ENCODE measurements at regions not wholly inside any gene's neighbourhood (a gene's known extent, or its start where the extent isn't known, plus 50 kb on each side); places are given as distances from the start of the nearest gene placed in this dataset.
"Not testable (repeated sequence)": the region's sequence is repeated elsewhere in the genome, so short reads cannot be mapped to it uniquely, and the experiment has no call there.

DNA sequence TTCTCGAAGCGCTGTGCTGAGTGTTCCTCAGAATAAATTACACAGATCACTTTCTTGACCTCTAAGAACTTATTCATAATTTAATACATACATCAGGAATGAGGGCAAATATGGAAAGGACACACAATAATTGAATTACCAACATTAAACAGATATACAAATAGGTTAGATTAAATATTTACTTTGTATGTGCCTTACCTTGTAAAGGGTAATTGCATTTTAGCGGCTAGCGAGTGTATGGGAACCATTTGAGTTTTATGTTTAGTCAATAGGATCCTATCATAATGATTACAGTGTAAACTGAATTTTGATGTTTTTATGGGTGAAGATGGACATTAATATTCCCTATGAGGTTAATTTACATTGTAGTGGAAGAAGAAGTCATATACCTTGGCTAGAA is 1187.1 kb upstream of the WWC1 start:
- Histone ChIP-seq H3K36me3 (no peaks in the 10 kb centered on the region), H3K9me3 (no peaks in the 10 kb centered on the region), H3K27ac (no peak overlapping the region), H3K4me1 (no peaks in the 10 kb centered on the region), H3K27me3 (no peaks in the 10 kb centered on the region), H3K4me3 (no peak overlapping the region)
- in situ Hi-C loops (cut with MboI; ENCODE audit: low sequenced_read_pairs in 4 of 4) (no loop called here), intact Hi-C loops (cut with DNase I; ENCODE audit: low total_unique reads) (no loop called here)
- DNase-seq (no peak), ATAC-seq (no peak)
- TF ChIP-seq POLR2A (IDR thresholded peaks at IDR 0.05) = no peak
- TF ChIP-seq CTCF (IDR thresholded peaks at IDR 0.05 in 4 of 5, conservative IDR thresholded peaks at IDR 0.05 in 1 of 5) = no peak

- intact Hi-C loops (cut with DNase I; ENCODE audit: low total_unique reads) = no loop called here
- no peak for TF ChIP-seq CTCF (IDR thresholded peaks at IDR 0.05 in 4 of 5, conservative IDR thresholded peaks at IDR 0.05 in 1 of 5)
- H3K9me3 ChIP-seq = no peaks in the 10 kb centered on the region
- no peak for DNase-seq
- in situ Hi-C loops (cut with MboI; ENCODE audit: low sequenced_read_pairs in 4 of 4) = no loop called here
- H3K36me3 ChIP-seq = no peaks in the 10 kb centered on the region
- no peak overlapping the region for H3K4me3 ChIP-seq
- no peak overlapping the region for H3K27ac ChIP-seq
- ATAC-seq = no peak
- no peaks in the 10 kb centered on the region for H3K4me1 ChIP-seq
- no peaks in the 10 kb centered on the region for H3K27me3 ChIP-seq
Measured at GRCh38 chr5:167105941-167106340, 1185.5 kb upstream of the WWC1 start.

DNA sequence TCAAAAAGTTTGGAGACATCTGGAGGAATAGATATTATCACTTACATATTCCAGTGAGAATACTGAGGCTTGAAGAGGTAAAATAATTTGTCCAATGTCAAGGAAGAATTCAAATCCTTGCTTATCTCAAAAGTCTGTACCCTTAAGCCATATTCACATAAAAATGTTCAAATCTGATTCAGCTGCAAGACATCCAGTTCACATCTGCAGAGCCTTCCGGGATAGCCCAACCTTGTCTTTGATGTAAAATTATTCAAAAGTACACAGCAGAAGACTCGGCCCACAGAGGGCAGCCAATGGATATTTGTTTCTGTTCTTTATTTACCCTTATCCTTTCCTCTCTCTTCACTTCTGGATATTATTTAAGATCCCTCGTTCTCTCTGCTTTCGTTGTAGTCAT is 1183.8 kb upstream of the WWC1 start:
- no peak for TF ChIP-seq CTCF (IDR thresholded peaks at IDR 0.05 in 4 of 5, conservative IDR thresholded peaks at IDR 0.05 in 1 of 5)
- no peak for TF ChIP-seq POLR2A (IDR thresholded peaks at IDR 0.05)
- no peaks in the 10 kb centered on the region for H3K4me1 ChIP-seq
- no peak overlapping the region for H3K4me3 ChIP-seq
- intact Hi-C loops (cut with DNase I; ENCODE audit: low total_unique reads) = no loop called here
- no peak overlapping the region for H3K27ac ChIP-seq
- H3K9me3 ChIP-seq = no peaks in the 10 kb centered on the region
- no peaks in the 10 kb centered on the region for H3K36me3 ChIP-seq
- ATAC-seq (no peak), DNase-seq (no peak)
- H3K27me3 ChIP-seq = no peaks in the 10 kb centered on the region
- in situ Hi-C loops (cut with MboI; ENCODE audit: low sequenced_read_pairs in 4 of 4) = no loop called here

DNA sequence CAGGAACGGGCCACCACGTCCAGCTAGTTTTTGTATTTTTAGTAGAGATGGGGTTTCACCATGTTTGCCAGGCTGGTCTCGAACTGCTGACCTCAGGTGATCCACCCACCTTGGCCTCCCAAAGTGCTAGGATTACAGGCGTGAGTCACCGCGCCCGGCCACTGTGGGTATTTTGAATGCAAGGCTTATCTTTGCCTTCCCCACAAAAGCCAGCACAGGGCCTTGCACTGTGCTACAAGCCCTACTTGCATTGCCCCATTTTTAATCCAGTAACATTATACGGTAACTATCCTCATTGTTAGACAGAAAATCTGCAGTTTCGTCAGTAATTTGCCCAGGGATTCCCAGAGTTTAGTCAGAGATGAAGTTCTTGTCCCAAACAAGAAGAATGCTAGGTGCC is 1183.2 kb upstream of the WWC1 start:
- ATAC-seq; DNase-seq; H3K27me3 ChIP-seq; H3K36me3 ChIP-seq; H3K4me3 ChIP-seq; in situ Hi-C loops (cut with MboI; ENCODE audit: low sequenced_read_pairs in 4 of 4); H3K9me3 ChIP-seq; H3K4me1 ChIP-seq; intact Hi-C loops (cut with DNase I; ENCODE audit: low total_unique reads); H3K27ac ChIP-seq: not testable (repeated sequence)

- no peak for ATAC-seq
Measured at GRCh38 chr5:167112556-167112955, 1178.9 kb upstream of the WWC1 start.

More at GRCh38 chr5:167112556-167112955, 1178.9 kb upstream of the WWC1 start:
- TF ChIP-seq CTCF (IDR thresholded peaks at IDR 0.05 in 4 of 5, conservative IDR thresholded peaks at IDR 0.05 in 1 of 5) (no peak), POLR2A (IDR thresholded peaks at IDR 0.05) (no peak)
- in situ Hi-C loops (cut with MboI; ENCODE audit: low sequenced_read_pairs in 4 of 4) (no loop called here), intact Hi-C loops (cut with DNase I; ENCODE audit: low total_unique reads) (no loop called here)
- no peaks in the 10 kb centered on the region for H3K4me1 ChIP-seq
- no peaks in the 10 kb centered on the region for H3K9me3 ChIP-seq
- H3K27ac ChIP-seq = no peak overlapping the region
- DNase-seq = no peak
- H3K27me3 ChIP-seq = no peaks in the 10 kb centered on the region
- H3K4me3 ChIP-seq = no peak overlapping the region
- no peaks in the 10 kb centered on the region for H3K36me3 ChIP-seq

Measured in gastrocnemius medialis (tissue), 4 donors.